ENCODE measurements at regions not wholly inside any gene's neighbourhood (a gene's known extent, or its start where the extent isn't known, plus 50 kb on each side); places are given as distances from the start of the nearest gene placed in this dataset.

DNA sequence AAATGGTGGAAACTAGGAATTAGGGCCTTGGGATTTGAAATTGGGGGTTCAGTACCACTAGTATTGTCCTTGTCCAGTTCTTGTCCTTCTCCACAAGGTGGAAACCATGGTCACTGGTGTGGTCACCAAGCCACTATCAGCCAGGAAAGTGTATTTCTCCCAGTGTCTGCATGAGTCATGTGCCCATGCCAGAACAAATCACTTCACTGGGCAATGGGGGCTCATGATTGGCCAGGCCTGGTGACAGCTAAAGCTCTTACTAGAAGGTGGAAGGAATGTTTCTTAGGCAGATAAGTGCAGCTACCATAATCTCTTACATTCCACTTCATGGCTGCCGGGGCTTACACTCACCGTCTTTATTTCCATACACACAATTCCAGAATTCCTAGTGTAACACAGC, 124.8 kb upstream of the TACR1 start:
- Histone ChIP-seq H3K4me2 (ENCODE audit: insufficient read depth, low read length) (no peak overlapping the region), H3K4me3 (no peak overlapping the region), H3K27me3 (ENCODE audit: control insufficient read depth in 2 of 2, insufficient read depth in 2 of 2, low read length in 2 of 2) (no peaks in the 10 kb centered on the region; a peak in 1 of 5 replicates), H3K27ac (ENCODE audit: extremely low read depth, low read depth, low read length) (no peak overlapping the region), H3K9me3 (replicated peaks; ENCODE audit: control insufficient read depth, insufficient read depth, low read depth, low read length) (no peaks in the 10 kb centered on the region), H4K20me1 (replicated peaks; ENCODE audit: control insufficient read depth, insufficient read depth, low read length) (no peaks in the 10 kb centered on the region), H3K4me1 (replicated peaks in 1 of 2; ENCODE audit: control insufficient read depth in 2 of 2, insufficient read depth in 2 of 2, low read length in 2 of 2) (no peaks in the 10 kb centered on the region), H2AFZ (ENCODE audit: low read depth, low read length) (no peak overlapping the region), H3K9me1 (ENCODE audit: control insufficient read depth, insufficient read depth, low read length) (no peaks in the 10 kb centered on the region), H3K9ac (ENCODE audit: insufficient read depth in 1 of 2, low read depth in 2 of 2, low read length in 2 of 2) (no peak overlapping the region), H3K36me3 (ENCODE audit: control insufficient read depth, insufficient read depth, low read length) (no peaks in the 10 kb centered on the region), H3K79me2 (ENCODE audit: control insufficient read depth, insufficient read depth, low read length) (no peaks in the 10 kb centered on the region)
- ATAC-seq (no peak), FAIRE-seq (no peak), DNase-seq (ENCODE audit: extremely low read depth in 1 of 4, low spot score in 3 of 4) (no peak)
- ChIA-PET CTCF (ENCODE audit: low intra/inter-chr PET ratio) (no interaction called here), POLR2A (no interaction called here)
- 13% methylated on average over 2 of the region's 2 CpGs for WGBS (ENCODE audit: insufficient coverage, low coverage, missing lambda C conversion rate)
- TF ChIP-seq RBM14 (IDR thresholded peaks at IDR 0.05; ENCODE audit: borderline replicate concordance, insufficient read depth, low read depth, low read length) (no peak), ZBTB43 (CRISPR knock-in tag; IDR thresholded peaks at IDR 0.05) (no peak)
- in situ Hi-C loops (cut with MboI) (no loop called here), intact Hi-C loops (cut with micrococcal nuclease) (no loop called here)
- BruUV-seq (replicated peaks): no TSS peak

- no peak overlapping the region for H3K9ac ChIP-seq (ENCODE audit: insufficient read depth in 1 of 2, low read depth in 2 of 2, low read length in 2 of 2)
- no peak overlapping the region for H2AFZ ChIP-seq (ENCODE audit: low read depth, low read length)
- H4K20me1 ChIP-seq (replicated peaks; ENCODE audit: control insufficient read depth, insufficient read depth, low read length): no peaks in the 10 kb centered on the region
- H3K4me2 ChIP-seq (ENCODE audit: insufficient read depth, low read length): no peak overlapping the region
- H3K27me3 ChIP-seq (ENCODE audit: control insufficient read depth in 2 of 2, insufficient read depth in 2 of 2, low read length in 2 of 2): no peaks in the 10 kb centered on the region; a peak in 1 of 5 replicates
- no peak for ATAC-seq
- no peaks in the 10 kb centered on the region for H3K9me3 ChIP-seq (replicated peaks; ENCODE audit: control insufficient read depth, insufficient read depth, low read depth, low read length)
- WGBS (ENCODE audit: insufficient coverage, low coverage, missing lambda C conversion rate): 0% methylated on average over 2 of the region's 2 CpGs
- no peaks in the 10 kb centered on the region for H3K4me1 ChIP-seq (replicated peaks in 1 of 2; ENCODE audit: control insufficient read depth in 2 of 2, insufficient read depth in 2 of 2, low read length in 2 of 2)
- H3K9me1 ChIP-seq (ENCODE audit: control insufficient read depth, insufficient read depth, low read length): no peaks in the 10 kb centered on the region
- no peak for DNase-seq (ENCODE audit: extremely low read depth in 1 of 4, low spot score in 3 of 4)
- intact Hi-C loops (cut with micrococcal nuclease): no loop called here
- ChIA-PET POLR2A (no interaction called here), CTCF (ENCODE audit: low intra/inter-chr PET ratio) (no interaction called here)
- H3K4me3 ChIP-seq: no peak overlapping the region
- no peaks in the 10 kb centered on the region for H3K36me3 ChIP-seq (ENCODE audit: control insufficient read depth, insufficient read depth, low read length)
- no TSS peak for BruUV-seq (replicated peaks)
- in situ Hi-C loops (cut with MboI): no loop called here
- H3K27ac ChIP-seq (ENCODE audit: extremely low read depth, low read depth, low read length): no peak overlapping the region
- no peak for FAIRE-seq
- no peaks in the 10 kb centered on the region for H3K79me2 ChIP-seq (ENCODE audit: control insufficient read depth, insufficient read depth, low read length)
- TF ChIP-seq SMAD4 (CRISPR knock-in tag; conservative IDR thresholded peaks at IDR 0.05): no peak
- no peak for TF ChIP-seq ZNF512 (tag; IDR thresholded peaks at IDR 0.05)
- no peak for TF ChIP-seq ZNF644 (tag; IDR thresholded peaks at IDR 0.05; ENCODE audit: low read depth)
- no peak for TF ChIP-seq ZFP30 (CRISPR knock-in tag; IDR thresholded peaks at IDR 0.05; ENCODE audit: borderline replicate concordance)
- TF ChIP-seq CBFA2T3 (IDR thresholded peaks at IDR 0.05): no peak
- no peak for TF ChIP-seq HES1 (IDR thresholded peaks at IDR 0.05; ENCODE audit: low read depth)
- TF ChIP-seq SMAD2 (IDR thresholded peaks at IDR 0.05; ENCODE audit: low read depth, low read length): no peak
- no peak for TF ChIP-seq JUND (IDR thresholded peaks at IDR 0.05; ENCODE audit: borderline replicate concordance, low read depth, low read length)
- no peak for TF ChIP-seq JUND (tag; IDR thresholded peaks at IDR 0.05; ENCODE audit: borderline replicate concordance, low read depth, low read length)
- no peak for TF ChIP-seq ADNP (tag; IDR thresholded peaks at IDR 0.05)
- no peak for TF ChIP-seq ZBTB7A (IDR thresholded peaks at IDR 0.05; ENCODE audit: borderline replicate concordance, control insufficient read depth, low read depth, low read length)
- no peak for TF ChIP-seq ZNF146 (CRISPR knock-in tag; IDR thresholded peaks at IDR 0.05; ENCODE audit: unreplicated experiment)
- no peak for TF ChIP-seq CBFA2T2 (conservative IDR thresholded peaks at IDR 0.05)
Observed at GRCh38 chr2:75321599-75321922, 122.2 kb upstream of the TACR1 start.

Data from K562 (cell line).